NCI-H748 (cell line): ENCODE measurements at regions not wholly inside any gene's neighbourhood (a gene's known extent, or its start where the extent isn't known, plus 50 kb on each side); places are given as distances from the start of the nearest gene placed in this dataset.

Experiments
- DNase-seq: peaks from one replicate; lab custom pipeline; 2025; ENCODE audit not compliant: unreplicated experiment; lab: John Stamatoyannopoulos, UW

DNA sequence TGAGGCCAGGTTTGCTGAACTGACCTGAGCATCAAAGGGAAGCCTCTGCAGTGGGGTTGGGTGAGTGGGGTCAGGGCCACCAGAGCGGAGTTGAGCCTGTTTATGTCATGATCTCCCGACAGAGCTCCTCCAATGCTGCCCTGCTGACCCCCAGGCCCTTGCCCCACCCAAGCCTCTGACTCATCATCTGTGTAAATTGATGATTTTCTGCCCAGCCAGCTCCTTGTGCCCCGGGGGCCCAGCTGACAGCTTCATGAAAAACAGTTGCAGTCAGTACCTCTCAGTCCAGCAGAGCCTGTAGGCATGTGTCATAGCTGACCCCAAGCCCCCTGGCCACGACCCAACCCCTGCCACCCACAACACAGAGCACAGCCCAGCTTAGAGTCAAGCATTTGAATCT lies 134.9 kb downstream of the CCT6B start:
- no peak for DNase-seq

DNA sequence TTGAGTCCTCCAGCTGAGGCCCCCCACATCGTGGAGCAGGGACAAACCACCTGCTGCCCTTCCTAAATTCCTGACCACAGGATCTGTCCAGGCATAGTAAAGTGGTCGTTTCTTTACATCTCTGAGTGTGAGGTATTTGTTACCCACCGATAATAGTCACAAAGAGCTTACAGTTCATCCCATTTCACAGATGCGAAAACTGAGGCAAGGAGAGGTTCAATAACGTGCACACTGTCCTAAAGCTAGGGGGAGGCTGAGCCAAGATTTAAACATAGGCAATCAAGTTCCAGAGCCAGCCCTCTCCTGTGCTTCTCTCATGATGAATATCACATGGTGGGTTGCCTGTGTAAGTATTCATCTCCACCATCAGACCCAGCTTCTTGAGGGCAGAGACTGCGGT lies 135.4 kb downstream of the CCT6B start:
- no peak for DNase-seq

DNA sequence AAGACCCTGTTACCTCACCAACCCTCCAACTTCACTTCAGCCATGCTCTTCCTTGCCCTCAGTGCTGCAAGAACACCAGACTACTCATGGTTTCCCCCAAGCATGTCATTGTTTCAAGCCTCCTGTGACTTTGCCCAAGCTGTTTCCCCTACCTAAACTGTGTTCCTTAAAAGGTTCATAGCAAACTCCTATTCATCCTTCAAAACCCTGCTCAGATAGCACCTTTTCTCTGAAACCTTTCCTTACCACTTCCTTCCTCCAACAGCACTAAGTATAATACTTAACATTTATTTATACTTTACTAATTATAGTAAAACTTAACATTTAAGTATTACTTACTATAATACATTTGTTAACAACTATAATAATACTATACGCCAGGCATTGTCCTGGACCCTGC lies 136.2 kb downstream of the CCT6B start:
- DNase-seq, result no peak

DNA sequence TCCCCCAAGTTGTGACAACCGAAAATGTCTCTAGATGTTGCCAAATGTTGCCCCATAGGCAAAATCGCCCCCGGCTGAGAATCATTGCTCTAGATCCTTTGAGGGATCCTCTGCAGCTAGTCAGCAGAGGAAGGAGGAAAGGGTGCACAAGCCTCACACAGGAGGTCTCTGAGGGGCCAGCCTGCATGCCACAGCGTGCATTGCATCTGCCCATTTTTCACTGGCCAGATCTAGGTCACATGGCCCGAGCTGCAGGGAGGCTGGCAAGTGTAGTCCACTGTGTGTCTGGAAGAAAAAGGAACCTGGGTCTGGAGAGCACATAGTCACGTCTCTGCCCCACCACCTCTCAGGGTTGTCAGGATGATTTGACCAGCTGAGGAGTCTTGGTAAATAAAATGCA lies 138.2 kb downstream of the CCT6B start:
- DNase-seq, result no peak

DNA sequence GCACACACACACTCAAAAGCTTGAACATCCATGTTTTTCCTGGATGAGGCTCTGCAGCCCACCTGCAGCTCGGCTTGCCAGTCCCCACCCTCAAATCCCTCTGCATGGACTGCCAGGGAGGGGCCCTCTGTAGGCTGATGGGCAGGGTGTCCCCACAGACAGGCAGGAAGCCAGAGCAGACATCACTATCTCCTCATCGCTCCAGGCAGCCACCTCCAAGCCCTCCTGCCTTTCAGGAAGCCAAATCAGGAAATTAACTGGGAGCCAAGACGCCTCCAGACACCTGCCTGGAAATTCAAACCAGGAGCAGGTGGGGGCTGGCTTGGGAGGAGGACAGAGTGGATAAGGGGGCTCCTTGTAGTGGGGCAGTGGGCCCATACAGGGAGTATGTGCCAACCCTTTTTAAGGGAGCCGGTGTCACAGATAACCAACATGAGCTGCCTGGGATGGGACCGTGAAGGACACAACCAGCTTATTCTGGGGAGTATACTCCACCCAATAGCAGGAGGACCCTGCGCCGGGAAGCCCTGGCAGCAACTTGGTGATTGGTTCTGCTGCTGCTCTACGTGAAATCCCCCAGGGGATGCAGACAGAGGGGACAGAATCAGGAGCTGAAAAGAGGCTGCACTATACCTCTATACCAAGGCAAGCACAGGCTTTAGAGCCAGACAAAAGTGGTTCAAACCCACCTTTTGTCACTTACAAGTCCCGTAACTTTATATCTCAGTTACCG lies 139.1 kb downstream of the CCT6B start:
- DNase-seq, result no peak

DNA sequence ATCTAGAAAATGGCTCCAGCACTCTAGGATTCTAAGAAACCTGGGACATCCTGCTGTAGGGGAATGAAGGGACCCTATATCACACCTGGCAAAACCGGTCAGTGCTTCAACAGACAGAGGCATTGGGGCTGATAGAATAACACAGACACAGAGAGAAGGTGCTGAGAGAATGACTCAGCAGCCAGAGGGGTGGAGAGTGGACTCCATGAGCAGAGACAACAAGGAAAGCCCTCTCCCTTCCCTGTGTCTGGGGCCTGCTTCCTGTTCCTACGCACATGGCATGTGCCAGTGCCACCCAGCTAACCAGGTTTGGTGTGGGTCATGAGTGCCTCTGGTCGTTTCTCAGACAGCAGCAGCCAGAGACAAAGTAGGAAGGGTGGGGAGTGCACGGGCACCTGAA lies 140.3 kb downstream of the CCT6B start:
- no peak for DNase-seq

DNA sequence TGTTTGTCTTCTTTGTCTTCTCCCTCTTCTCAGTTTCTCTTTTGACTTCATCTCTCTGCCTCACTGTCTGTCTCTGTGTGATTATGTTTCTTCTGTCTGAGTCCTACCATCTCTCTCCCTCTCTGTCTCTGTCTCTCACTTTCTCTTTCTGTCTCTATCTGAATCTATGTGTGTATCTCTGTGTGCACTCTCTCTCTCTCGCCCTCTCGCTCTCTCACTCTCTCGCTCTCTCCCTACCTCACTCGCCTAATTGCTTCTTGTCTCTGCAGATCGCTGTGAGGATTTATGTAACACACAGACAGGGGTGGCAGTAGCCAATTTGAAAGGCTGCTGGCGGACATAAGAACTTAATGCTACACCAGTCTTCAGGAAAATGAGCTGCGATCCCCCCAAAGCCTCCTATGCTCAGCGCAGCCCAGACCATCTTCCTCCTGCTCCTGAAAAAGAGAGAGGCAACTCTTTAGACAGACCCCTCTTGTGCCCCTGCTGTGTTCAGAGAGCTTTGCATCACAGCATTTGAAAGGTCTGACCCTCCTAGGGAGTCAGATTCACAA lies 140.9 kb downstream of the CCT6B start:
- no peak for DNase-seq

DNA sequence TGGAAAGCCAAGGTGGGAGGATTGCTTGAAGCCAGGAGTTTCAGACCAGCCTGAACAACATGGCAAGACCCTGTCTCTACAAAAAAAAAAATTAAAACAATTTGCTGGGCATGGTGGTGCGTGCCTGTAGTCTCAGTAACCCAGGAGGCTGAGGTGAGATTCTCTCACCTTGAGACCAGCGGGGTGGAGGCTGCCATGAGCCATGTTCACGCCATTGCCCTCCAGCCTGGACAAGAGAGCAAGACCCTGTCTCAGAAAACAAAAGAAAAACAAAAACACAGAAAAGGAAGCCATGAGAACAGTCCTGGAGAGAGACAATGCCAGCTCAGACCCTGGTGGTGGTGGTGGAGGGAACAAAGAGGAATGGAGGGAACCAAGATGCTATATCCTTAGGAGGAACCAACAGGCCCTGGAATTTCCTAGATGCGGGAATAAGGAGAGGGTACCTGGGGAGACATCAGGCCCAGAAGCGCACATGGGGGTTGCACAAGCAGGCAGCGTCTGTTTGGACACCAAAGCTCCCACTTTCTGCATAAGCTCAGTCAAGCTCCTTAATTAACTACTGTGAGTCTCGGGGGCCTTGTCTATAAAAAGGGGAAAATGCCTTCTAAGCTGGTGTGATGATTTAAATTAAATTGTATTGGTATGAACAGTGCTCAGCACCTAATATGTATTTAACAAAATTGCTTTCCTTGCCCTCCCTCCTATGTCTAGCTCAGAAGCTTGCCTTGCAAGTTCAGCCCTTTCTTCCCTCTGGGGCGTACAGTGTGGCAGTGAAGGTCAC lies 143.8 kb downstream of the CCT6B start:
- no peak for DNase-seq

DNA sequence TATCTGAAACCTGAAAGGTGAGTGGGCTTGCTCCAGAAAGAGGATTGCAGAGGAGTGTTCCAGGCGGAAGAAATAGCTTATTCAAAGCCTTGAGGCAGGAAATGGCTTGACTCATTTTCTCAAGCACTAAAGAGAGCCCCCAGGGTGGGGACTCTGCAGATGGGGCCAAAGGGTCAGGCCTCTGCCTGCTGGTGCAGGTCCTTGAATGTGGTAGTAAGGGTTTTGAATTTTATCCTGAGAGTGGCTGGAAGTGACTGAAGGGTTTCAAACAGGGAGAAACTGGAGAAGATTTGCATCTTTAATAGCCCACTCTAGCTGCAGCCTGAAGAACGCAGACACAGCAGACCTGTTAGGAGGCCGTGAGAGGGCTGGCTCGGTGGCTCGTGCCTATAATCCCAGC lies 144.4 kb downstream of the CCT6B start:
- no peak for DNase-seq

DNA sequence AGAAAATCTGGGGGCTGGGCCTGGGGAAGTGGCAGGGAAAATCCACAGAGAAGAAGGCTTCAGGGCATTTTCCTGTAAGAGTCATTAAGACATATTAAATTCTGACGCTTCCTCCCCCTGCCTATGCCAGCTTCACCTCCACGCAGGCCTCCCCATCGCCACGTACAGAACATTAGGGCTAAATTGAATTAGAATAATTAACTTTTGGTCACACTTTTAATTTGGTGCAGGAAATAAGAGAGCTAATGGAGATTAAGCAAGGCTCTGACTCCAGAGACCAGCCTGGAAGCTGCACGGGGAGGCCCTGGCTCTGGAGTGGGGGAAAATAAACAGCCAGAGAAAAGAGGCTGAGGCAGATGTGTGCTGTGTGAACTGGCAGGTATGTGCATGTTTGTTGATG lies 148.0 kb downstream of the CCT6B start:
- DNase-seq, result no peak

DNA sequence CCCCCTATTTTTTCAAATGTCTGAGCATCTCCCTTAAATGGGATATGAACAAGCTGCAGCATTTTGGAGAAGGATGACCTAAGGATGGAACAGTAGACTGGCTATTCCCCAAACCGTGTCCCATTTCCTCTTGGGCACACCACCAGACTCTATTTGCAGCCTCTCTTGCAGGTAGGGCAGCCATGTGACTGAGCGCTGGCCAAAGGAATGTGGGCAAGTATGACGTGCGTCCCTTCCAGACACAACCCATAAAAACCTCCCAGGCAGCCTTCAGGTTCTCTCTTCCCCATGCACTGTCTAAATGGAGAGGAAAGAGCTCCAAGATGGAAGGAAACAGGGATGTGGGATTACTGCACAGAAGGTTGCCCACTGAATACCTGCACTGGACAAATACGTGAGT lies 149.7 kb downstream of the CCT6B start:
- DNase-seq, result no peak

DNA sequence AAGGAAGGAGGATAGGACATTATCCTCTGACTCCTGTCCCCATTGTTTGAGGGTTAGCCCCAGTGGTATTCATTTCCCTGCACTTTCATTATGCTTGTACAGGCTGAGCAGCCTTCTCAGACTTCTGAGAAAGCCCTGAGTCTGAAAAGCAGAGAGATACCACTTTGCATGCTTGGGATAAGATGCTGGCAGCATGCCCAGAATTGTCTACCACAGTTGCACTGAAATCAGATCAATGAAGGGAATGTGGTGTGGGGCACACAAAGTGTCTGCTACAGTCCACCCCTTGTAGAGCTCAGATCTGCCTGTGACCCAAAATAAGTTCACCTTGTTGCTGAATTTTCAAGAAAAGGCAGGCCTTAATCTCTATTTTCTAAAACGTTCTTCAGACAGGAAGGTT lies 160.6 kb downstream of the CCT6B start:
- no peak for DNase-seq

DNA sequence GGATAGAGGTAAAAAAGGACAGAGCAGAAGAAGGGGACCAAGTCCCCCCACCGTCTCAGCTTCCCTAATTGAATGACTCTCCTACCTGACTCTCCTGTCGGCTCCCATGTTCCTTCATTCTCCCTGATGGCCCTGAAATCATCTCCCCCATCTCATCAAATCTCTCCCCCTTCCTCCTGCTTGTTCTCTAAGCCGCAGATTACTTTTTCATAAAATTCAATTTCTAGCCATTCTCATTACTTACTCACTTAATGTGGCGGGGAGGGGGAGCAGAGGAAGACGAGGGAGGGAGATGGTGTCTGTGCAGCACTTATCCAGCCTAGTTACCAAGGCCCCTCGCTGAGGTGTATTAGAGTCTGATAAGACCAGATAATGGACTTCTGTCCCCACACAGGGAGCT lies 161.5 kb downstream of the CCT6B start:
- DNase-seq, result no peak

DNA sequence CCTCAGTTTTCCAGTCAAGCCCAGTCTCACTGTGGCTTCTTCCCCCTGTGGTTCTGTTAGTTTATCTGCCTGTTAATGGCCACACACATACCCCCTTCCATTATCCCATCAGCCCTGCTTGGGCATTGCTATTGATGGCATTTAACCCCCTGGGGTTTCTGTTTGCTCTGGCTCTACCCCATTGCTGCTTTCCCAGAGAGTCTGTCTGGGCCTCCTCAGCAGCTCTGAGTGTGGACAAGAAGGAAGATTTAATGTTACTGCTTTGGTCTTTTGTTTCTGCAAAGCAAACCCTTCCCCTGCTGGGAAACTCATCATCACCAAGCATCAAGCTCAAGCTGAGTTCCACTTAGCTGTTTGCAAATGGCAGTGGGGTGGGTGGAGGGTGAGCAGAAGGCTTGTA lies 162.7 kb downstream of the CCT6B start:
- DNase-seq, result peak; percentile 63

DNA sequence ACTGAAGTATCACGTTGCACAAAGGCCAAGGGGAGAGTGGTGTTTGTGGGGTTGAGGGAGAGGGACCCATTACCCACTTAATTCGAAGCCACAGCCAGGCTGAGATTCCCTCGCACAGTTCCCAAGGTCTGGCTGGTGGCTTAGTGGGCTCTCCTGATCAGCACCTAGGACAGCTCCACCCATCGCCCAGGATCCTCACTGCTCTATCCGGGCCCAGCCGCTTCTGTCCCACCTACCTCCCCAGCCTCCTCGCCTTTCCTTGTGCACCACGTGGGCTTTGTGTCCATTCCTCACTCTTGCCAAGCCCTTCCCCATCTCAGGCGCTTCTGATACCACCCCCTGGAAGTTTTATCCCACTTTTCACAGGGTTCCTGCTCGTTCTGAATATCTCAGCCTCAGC lies 163.5 kb downstream of the CCT6B start:
- DNase-seq, result no peak

DNA sequence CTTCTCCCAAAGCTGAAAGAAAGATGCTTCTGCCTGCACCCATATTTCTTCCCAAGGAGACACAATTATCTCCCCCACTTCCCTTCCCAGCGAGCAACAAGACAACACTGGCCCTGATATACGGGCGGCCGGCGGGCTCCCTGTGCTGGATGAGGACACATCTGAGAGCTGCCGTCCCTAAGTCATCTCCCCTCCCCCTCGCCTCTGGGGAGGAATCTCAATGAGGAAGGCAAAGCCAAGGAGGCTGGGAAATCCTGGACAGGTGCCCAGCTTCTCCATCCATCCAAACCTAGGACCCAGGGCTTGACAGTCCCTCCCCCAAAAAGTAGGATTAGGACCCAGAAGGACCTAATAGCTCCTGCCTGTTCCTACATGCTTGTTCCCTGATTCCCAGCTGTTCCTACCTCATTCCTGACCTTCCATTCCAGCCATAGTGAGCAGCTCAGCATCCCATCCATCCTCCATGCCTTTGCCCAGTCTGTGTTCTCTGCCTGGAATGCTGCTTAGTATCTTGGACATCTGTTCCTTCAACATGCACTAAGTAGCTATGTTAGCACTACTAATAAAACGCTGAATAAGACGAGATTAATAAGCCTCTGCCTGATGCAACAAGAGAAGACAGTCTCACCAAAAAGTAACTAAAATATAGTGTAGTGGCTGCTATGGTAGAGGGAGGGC lies 167.9 kb downstream of the CCT6B start:
- DNase-seq, result no peak

DNA sequence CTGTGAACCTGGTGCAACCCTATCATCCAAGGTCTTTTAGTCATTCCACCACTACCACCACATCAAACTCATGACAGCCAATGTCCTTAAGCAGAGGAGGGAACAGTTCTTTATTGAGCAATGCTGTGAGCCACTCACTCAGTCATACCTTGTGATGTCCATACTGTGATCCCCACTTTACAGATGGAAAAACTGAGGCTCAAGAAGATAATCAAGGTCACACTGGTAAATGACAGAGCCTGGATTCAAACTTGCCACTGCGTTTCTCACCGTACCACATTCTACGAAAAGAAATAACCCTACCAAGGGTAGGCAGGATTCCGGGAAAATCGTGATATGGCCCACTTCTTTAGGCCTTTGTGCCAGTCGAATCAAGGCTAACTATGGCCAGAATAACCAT lies 172.6 kb downstream of the CCT6B start:
- DNase-seq, result no peak

DNA sequence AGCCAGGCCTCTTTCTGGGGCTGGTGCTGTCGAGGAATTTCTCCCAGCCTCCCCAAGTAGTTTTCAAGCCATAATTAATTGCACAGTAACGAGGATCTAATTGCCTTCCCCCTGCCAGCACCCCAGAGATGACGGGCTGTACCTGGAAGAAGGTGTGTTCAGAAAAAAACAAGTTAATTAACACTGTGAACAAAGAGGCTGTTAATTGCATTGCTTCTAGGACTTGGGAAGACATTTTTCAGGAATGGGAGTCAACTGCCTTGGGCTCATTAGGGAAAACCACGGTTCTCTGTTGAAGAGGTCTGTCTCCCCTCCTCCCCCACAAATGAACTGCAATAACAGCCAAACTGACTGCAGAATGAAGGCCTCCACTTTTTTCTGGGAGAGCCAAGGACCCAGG lies 176.7 kb downstream of the CCT6B start:
- DNase-seq, result no peak

DNA sequence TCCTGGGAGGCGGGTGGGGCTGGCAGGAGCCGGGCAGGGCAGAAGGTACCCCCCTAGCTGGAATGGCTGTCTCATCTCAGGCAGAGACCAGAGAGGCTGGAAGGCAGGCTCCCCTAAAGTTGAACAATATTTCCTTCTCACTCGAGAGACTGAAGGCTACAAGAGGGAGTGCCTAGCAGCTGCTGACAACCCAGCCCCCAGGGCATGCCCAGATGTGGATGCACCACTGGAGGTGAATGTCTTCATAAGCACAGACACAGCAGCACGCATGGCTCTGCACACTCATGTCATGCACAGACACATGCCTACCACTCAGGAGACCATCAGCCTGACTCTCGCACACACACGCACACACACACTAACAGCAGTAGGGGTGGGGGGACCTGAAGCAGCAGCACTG lies 179.0 kb downstream of the CCT6B start:
- DNase-seq, result no peak

DNA sequence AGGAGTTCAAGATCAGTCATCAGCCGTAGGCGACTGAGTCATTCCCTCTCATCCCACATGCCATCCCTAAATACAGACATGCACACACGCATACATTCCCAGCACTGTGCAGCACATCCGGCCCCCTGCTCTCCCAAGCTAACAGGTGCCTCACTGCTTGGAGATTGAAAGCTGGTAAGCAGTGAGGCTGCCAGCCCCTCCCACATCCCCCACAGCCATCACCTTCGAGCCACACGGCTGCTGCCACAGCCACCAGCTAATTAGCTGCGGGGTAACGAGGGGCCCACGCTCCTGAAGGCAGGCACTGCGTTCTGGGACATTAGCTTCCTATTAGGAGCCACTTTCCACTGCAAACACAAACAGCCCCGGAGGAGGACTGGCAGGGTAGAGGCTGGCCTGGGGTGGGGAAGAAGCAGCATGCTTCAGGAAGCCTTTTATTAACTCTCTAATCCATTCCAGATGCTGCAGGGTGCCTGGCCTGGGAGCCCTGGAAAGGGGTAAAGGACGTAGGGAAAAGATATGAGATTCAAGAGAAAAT lies 179.6 kb downstream of the CCT6B start:
- DNase-seq, result peak; percentile 11

DNA sequence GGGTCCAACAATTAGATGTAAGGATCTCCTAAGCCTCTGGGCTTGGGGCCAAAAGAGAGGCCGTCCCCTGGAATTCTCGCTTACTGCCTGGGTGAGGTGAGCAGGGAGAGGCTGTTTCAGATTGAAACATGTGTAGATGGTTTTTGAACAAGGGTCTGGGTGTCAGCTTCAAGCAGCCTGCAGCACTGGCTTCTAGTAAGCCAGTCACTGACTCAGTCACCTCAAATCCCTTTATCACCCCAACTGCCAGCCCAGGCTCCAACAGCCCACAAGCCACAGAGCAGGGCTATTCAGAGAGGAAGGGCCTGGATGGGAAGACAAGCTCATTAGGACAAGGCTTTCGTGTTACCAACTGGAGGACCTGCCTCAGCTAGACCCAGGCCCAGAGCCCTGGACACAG lies 180.2 kb downstream of the CCT6B start:
- DNase-seq, result no peak

DNA sequence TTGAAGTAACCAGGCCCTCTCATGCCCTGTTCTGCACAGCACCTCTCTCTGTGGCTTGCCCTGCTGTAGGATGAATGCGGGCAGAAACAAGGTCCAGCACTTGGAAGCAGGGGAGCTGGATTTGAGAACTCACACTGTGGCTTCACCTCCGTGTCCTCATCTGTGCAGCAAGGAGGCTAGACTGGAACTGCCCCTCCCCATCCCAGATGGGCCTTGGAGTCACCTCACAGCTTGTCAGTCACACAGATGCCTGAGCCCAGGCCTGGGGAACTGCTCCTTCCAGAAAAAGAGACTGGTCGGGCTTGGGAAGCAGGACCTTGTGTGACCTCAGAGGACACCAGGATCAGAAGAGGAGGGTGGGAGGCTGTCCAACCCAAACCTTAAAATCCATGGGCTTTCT lies 180.8 kb downstream of the CCT6B start:
- DNase-seq, result no peak
